ENCODE measurements at regions not wholly inside any gene's neighbourhood (a gene's known extent, or its start where the extent isn't known, plus 50 kb on each side); places are given as distances from the start of the nearest gene placed in this dataset.
"Not testable (repeated sequence)": the region's sequence is repeated elsewhere in the genome, so short reads cannot be mapped to it uniquely, and the experiment has no call there.

GRCh38 chr15:24426286-24427054, 249.1 kb upstream of the NPAP1 start:
- not testable (repeated sequence) for H3K36me3 Mint-ChIP-seq (ENCODE audit: insufficient read depth); H3K4me1 Mint-ChIP-seq (ENCODE audit: low read depth); DNase-seq (ENCODE audit: low spot score, unreplicated experiment); H3K27me3 Mint-ChIP-seq; H3K27ac Mint-ChIP-seq
- Mint-ChIP-seq H3K9me3 (ENCODE audit: low read depth) (peaks cover 15% of the 10 kb centered on the region), H3K4me3 (ENCODE audit: low read depth) (peak overlapping the region; percentile 73)

GRCh38 chr15:24427055-24427400, 248.5 kb upstream of the NPAP1 start:
- H3K27me3 Mint-ChIP-seq; DNase-seq (ENCODE audit: low spot score, unreplicated experiment); H3K36me3 Mint-ChIP-seq (ENCODE audit: insufficient read depth); H3K4me1 Mint-ChIP-seq (ENCODE audit: low read depth): not testable (repeated sequence)
- Mint-ChIP-seq H3K4me3 (ENCODE audit: low read depth) (peak overlapping the region; percentile 73), H3K9me3 (ENCODE audit: low read depth) (peaks cover 15% of the 10 kb centered on the region), H3K27ac (peak overlapping the region; percentile 45)

GRCh38 chr15:24435075-24435820, 240.3 kb upstream of the NPAP1 start:
- H3K4me1 Mint-ChIP-seq (ENCODE audit: low read depth); H3K27me3 Mint-ChIP-seq; H3K27ac Mint-ChIP-seq; DNase-seq (ENCODE audit: low spot score, unreplicated experiment); H3K4me3 Mint-ChIP-seq (ENCODE audit: low read depth); H3K36me3 Mint-ChIP-seq (ENCODE audit: insufficient read depth): not testable (repeated sequence)
- peaks cover 10% of the 10 kb centered on the region for H3K9me3 Mint-ChIP-seq (ENCODE audit: low read depth)

GRCh38 chr15:24437270-24437669, 238.3 kb upstream of the NPAP1 start:
- H3K36me3 Mint-ChIP-seq (ENCODE audit: insufficient read depth); H3K4me3 Mint-ChIP-seq (ENCODE audit: low read depth); H3K4me1 Mint-ChIP-seq (ENCODE audit: low read depth); DNase-seq (ENCODE audit: low spot score, unreplicated experiment); H3K27me3 Mint-ChIP-seq; H3K27ac Mint-ChIP-seq: not testable (repeated sequence)
- H3K9me3 Mint-ChIP-seq (ENCODE audit: low read depth) = peaks cover 10% of the 10 kb centered on the region

- H3K27me3 Mint-ChIP-seq; H3K36me3 Mint-ChIP-seq (ENCODE audit: insufficient read depth); DNase-seq (ENCODE audit: low spot score, unreplicated experiment); H3K27ac Mint-ChIP-seq; H3K4me1 Mint-ChIP-seq (ENCODE audit: low read depth); H3K4me3 Mint-ChIP-seq (ENCODE audit: low read depth): not testable (repeated sequence)
- peaks cover 10% of the 10 kb centered on the region for H3K9me3 Mint-ChIP-seq (ENCODE audit: low read depth)
These were observed 237.8 kb upstream of the NPAP1 start for GRCh38 chr15:24437735-24438134.

GRCh38 chr15:24477107-24478025, 198.2 kb upstream of the NPAP1 start:
- DNase-seq (ENCODE audit: low spot score, unreplicated experiment) = peak; percentile 11
- H3K36me3 Mint-ChIP-seq (ENCODE audit: insufficient read depth); H3K9me3 Mint-ChIP-seq (ENCODE audit: low read depth); H3K4me1 Mint-ChIP-seq (ENCODE audit: low read depth); H3K27ac Mint-ChIP-seq; H3K27me3 Mint-ChIP-seq: not testable (repeated sequence)
- H3K4me3 Mint-ChIP-seq (ENCODE audit: low read depth) = peak overlapping the region; percentile 75

- not testable (repeated sequence) for DNase-seq (ENCODE audit: low spot score, unreplicated experiment); H3K4me1 Mint-ChIP-seq (ENCODE audit: low read depth); H3K36me3 Mint-ChIP-seq (ENCODE audit: insufficient read depth); H3K4me3 Mint-ChIP-seq (ENCODE audit: low read depth); H3K27me3 Mint-ChIP-seq; H3K27ac Mint-ChIP-seq
- H3K9me3 Mint-ChIP-seq (ENCODE audit: low read depth) = peaks cover 18% of the 10 kb centered on the region
These were observed 189.5 kb upstream of the NPAP1 start for GRCh38 chr15:24485885-24486567.

GRCh38 chr15:24488164-24488907, 187.2 kb upstream of the NPAP1 start:
- H3K4me1 Mint-ChIP-seq (ENCODE audit: low read depth); H3K36me3 Mint-ChIP-seq (ENCODE audit: insufficient read depth); H3K27me3 Mint-ChIP-seq; DNase-seq (ENCODE audit: low spot score, unreplicated experiment); H3K4me3 Mint-ChIP-seq (ENCODE audit: low read depth); H3K27ac Mint-ChIP-seq: not testable (repeated sequence)
- peaks cover 20% of the 10 kb centered on the region for H3K9me3 Mint-ChIP-seq (ENCODE audit: low read depth)

- not testable (repeated sequence) for H3K27me3 Mint-ChIP-seq; H3K4me3 Mint-ChIP-seq (ENCODE audit: low read depth); H3K27ac Mint-ChIP-seq; H3K36me3 Mint-ChIP-seq (ENCODE audit: insufficient read depth); H3K4me1 Mint-ChIP-seq (ENCODE audit: low read depth); DNase-seq (ENCODE audit: low spot score, unreplicated experiment)
- H3K9me3 Mint-ChIP-seq (ENCODE audit: low read depth) = peaks cover 12% of the 10 kb centered on the region
These were observed 170.4 kb upstream of the NPAP1 start for GRCh38 chr15:24505216-24505615.

GRCh38 chr15:24509714-24510113, 165.9 kb upstream of the NPAP1 start:
- not testable (repeated sequence) for H3K4me1 Mint-ChIP-seq (ENCODE audit: low read depth); H3K4me3 Mint-ChIP-seq (ENCODE audit: low read depth); DNase-seq (ENCODE audit: low spot score, unreplicated experiment); H3K27me3 Mint-ChIP-seq; H3K27ac Mint-ChIP-seq
- Mint-ChIP-seq H3K9me3 (ENCODE audit: low read depth) (peaks cover 25% of the 10 kb centered on the region), H3K36me3 (ENCODE audit: insufficient read depth) (peaks cover 16% of the 10 kb centered on the region)

- peaks cover 18% of the 10 kb centered on the region for H3K36me3 Mint-ChIP-seq (ENCODE audit: insufficient read depth)
- not testable (repeated sequence) for H3K4me1 Mint-ChIP-seq (ENCODE audit: low read depth); H3K27ac Mint-ChIP-seq; H3K4me3 Mint-ChIP-seq (ENCODE audit: low read depth); DNase-seq (ENCODE audit: low spot score, unreplicated experiment); H3K27me3 Mint-ChIP-seq
- peaks cover 31% of the 10 kb centered on the region for H3K9me3 Mint-ChIP-seq (ENCODE audit: low read depth)
These were observed 164.0 kb upstream of the NPAP1 start for GRCh38 chr15:24511598-24511997.

- H3K4me1 Mint-ChIP-seq (ENCODE audit: low read depth); DNase-seq (ENCODE audit: low spot score, unreplicated experiment); H3K27ac Mint-ChIP-seq; H3K27me3 Mint-ChIP-seq; H3K4me3 Mint-ChIP-seq (ENCODE audit: low read depth); H3K36me3 Mint-ChIP-seq (ENCODE audit: insufficient read depth): not testable (repeated sequence)
- H3K9me3 Mint-ChIP-seq (ENCODE audit: low read depth) = peaks cover 16% of the 10 kb centered on the region
These were observed 156.8 kb upstream of the NPAP1 start for GRCh38 chr15:24518772-24519171.

Measured in progenitor cell of endocrine pancreas (in vitro differentiated cells).